Transverse colon (tissue), 4 donors: ENCODE measurements at regions not wholly inside any gene's neighbourhood (a gene's known extent, or its start where the extent isn't known, plus 50 kb on each side); places are given as distances from the start of the nearest gene placed in this dataset.

ENCODE experiments used
- DNase-seq: peaks from one replicate; pipeline ENCODE4 v3.0.0-alpha.2; 2019
- H3K27ac ChIP-seq, 4 donors: fragments of 200-600 bp; sonication (generic); 2 replicates each; pipeline ENCODE4 v1.5.1; 2016 to 2018; ENCODE audit warnings: inconsistent platforms in 4 of 4
- H3K27me3 ChIP-seq: fragments of 200-600 bp; sonication (generic); 2 replicates; pipeline ENCODE4 v1.5.1; 2017; ENCODE audit warnings: inconsistent platforms
- H3K36me3 ChIP-seq, 4 donors: fragments of 200-600 bp; sonication (generic); 2 replicates each; pipeline ENCODE4 v1.5.1; 2017 to 2019; ENCODE audit warnings: inconsistent platforms in 4 of 4
- H3K4me1 ChIP-seq, 4 donors: fragments of 200-600 bp; sonication (generic); 2 replicates each; pipeline ENCODE4 v1.5.1; 2017 to 2020; ENCODE audit warnings: inconsistent platforms in 4 of 4
- H3K4me3 ChIP-seq, 4 donors: fragments of 200-600 bp; sonication (generic); 1 replicate in 1 of 4; 2 replicates in 3 of 4; pipeline versions ENCODE4 v1.5.1 to v1.6.1; 2017 to 2019; ENCODE audit warnings: inconsistent platforms in 4 of 4
- H3K9me3 ChIP-seq, 2 donors: fragments of 200-600 bp; sonication (generic); 2 replicates each; pipeline ENCODE4 v1.5.1; 2017 to 2019; ENCODE audit warnings: inconsistent platforms in 2 of 2
- EP300 ChIP-seq: sonication (generic); formaldehyde crosslinking; IDR thresholded peaks from one replicate; pipeline ENCODE4 v1.6.1; 2017; ENCODE audit warnings: antibody characterized with exemption, low read depth
- POLR2A ChIP-seq: fragments of 450-650 bp; IDR thresholded peaks from one replicate; pipeline ENCODE4 v1.6.1; 2016; ENCODE audit warnings: antibody characterized with exemption, mild to moderate bottlenecking, moderate library complexity
- POLR2AphosphoS5 ChIP-seq, 3 donors: sonication (generic); formaldehyde crosslinking; IDR thresholded peaks; one replicate each; pipeline ENCODE4 v1.6.1; 2016; ENCODE audit warnings: antibody characterized with exemption in 3 of 3
- WGBS, 2 donors: methylation state at CpG; one replicate each; pipeline ENCODE4 v1.1.5; 2018; ENCODE audit warnings: low coverage in 1 of 2; 5-methylcytosine and 5-hydroxymethylcytosine counted together
- in situ Hi-C, 4 donors: fragments of 200-750 bp; cut with MboI; loops; one replicate each; pipeline versions ENCODE4 v1.15.0 to v1.15.1; 2017; ENCODE audit warnings: low sequenced_read_pairs in 3 of 4, low pct_ligation_motif_present in 1 of 4, low pct_unique_long_range_greater_than_20kb in 1 of 4
- intact Hi-C: fragments of 100-400 bp; cut with DNase I; formaldehyde crosslinking; loops from one replicate; pipeline ENCODE4 v1.15.1; 2023; ENCODE audit warnings: low total_unique reads
- TF ChIP-seq, protein P1 (sequence below), 5 experiments: fragments of 200-600 bp in 3 of 5; fragments of 450-650 bp in 2 of 5; sonication (generic) in 3 of 5; IDR thresholded peaks; 1 replicate in 2 of 5; 2 replicates in 3 of 5; pipeline ENCODE4 v1.5.1; 2016 to 2017; ENCODE audit warnings: antibody characterized with exemption in 5 of 5, inconsistent platforms in 3 of 5, mild to moderate bottlenecking in 2 of 5, moderate library complexity in 1 of 5

DNA sequence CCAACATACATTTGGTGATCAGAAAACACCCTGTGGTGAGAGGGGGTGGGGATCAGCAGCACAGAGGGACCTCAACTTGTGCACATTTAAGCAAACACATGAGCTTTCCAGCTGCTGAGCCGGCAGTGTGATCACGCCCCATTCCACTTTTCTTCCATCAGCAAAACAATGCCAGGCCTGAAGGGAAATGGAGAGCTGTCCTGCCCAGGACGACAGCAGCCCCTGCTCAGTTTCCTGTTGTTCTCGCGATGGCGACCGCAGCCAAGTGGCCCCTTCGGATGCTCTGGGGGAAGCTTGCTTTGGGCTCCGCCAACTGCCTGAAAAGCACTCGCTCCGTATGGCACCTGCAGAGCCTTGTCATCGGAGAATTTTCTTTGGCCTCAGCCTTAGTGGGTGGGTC, 272.3 kb downstream of the FOXL1 start:
- TF ChIP-seq EP300 = no peak
- no peaks in the 10 kb centered on the region for H3K9me3 ChIP-seq
- intact Hi-C loops = no loop called here
- no peak for DNase-seq
- H3K27ac ChIP-seq = no peak overlapping the region
- in situ Hi-C loops = loop anchor here in 1 of 4 donors (25.0 kb wide), 1 partner anchor 437 kb away; no protein-coding TSS in a partner anchor
- no peaks in the 10 kb centered on the region for H3K27me3 ChIP-seq
- no peak overlapping the region for H3K4me3 ChIP-seq
- no peaks in the 10 kb centered on the region for H3K36me3 ChIP-seq
- no peaks in the 10 kb centered on the region for H3K4me1 ChIP-seq
- WGBS, 2 donors = 50 to 65% methylated on average over 2 to 12 of the region's 12 CpGs

DNA sequence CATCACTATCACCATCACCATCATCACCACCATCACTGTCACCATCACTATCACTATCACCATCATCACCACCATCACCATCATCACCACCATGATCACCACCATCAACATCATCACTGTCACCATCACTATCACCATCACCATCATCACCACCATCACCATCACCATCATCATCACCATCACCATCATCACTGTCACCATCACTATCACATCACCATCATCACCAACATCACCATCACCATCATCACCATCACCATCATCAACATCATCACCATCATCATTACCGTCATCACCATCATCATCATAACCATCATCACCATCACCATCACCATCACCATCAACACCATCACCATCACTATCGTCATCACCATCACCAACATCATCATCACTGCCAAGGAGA, 273.8 kb downstream of the FOXL1 start:
- DNase-seq = no peak

DNA sequence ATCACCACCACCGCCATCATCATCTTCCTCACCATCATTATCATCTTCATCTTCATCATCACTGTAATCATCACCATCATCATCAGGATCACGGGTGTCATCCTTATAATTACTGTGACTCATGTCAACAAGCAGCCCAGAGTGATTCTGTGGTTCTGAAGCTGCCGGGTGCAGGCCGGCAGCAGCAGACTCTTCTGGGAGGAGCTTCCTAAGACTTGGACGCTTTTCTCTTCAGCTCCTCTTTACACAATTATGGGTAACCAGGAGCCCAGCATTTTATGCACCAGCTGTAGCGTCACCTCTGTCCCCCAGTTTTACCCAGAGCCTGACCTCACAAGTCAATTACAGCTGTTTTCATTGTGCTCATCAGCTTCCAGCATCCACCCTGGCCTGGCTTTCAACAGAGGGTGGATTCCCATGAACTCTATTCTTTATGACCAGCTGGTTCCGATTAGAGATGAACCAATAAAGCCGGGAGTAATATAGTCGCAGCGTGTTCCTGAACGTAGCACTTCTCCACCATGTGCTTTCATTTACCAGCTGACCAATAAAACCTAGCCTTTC, 275.8 kb downstream of the FOXL1 start:
- intact Hi-C loops = no loop called here
- DNase-seq = no peak
- Histone ChIP-seq H3K4me3 (no peak overlapping the region), H3K27ac (no peak overlapping the region), H3K9me3 (no peaks in the 10 kb centered on the region), H3K36me3 (no peaks in the 10 kb centered on the region), H3K4me1 (no peaks in the 10 kb centered on the region), H3K27me3 (no peaks in the 10 kb centered on the region)
- 55 to 59% methylated on average over 9 to 11 of the region's 11 CpGs for WGBS, 2 donors
- in situ Hi-C loops = loop anchor here in 1 of 4 donors (25.0 kb wide), 1 partner anchor 433 kb away; no protein-coding TSS in a partner anchor
- no peak for TF ChIP-seq EP300
- TF ChIP-seq, protein P1, sequence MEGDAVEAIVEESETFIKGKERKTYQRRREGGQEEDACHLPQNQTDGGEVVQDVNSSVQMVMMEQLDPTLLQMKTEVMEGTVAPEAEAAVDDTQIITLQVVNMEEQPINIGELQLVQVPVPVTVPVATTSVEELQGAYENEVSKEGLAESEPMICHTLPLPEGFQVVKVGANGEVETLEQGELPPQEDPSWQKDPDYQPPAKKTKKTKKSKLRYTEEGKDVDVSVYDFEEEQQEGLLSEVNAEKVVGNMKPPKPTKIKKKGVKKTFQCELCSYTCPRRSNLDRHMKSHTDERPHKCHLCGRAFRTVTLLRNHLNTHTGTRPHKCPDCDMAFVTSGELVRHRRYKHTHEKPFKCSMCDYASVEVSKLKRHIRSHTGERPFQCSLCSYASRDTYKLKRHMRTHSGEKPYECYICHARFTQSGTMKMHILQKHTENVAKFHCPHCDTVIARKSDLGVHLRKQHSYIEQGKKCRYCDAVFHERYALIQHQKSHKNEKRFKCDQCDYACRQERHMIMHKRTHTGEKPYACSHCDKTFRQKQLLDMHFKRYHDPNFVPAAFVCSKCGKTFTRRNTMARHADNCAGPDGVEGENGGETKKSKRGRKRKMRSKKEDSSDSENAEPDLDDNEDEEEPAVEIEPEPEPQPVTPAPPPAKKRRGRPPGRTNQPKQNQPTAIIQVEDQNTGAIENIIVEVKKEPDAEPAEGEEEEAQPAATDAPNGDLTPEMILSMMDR (IDR thresholded peaks at IDR 0.05) = no peak
- TF ChIP-seq POLR2A = no peak
- TF ChIP-seq POLR2AphosphoS5 (IDR thresholded peaks at IDR 0.05) = no peak

More for the DNA sequence above, 273.8 kb downstream of the FOXL1 start:
- Histone ChIP-seq H3K36me3 (no peaks in the 10 kb centered on the region), H3K27me3 (no peaks in the 10 kb centered on the region), H3K4me1 (no peaks in the 10 kb centered on the region), H3K9me3 (no peaks in the 10 kb centered on the region), H3K27ac (no peak overlapping the region), H3K4me3 (no peak overlapping the region)
- intact Hi-C loops = no loop called here
- 84 to 93% methylated on average over 2 of the region's 2 CpGs for WGBS, 2 donors
- in situ Hi-C loops = loop anchor here in 1 of 4 donors (25.0 kb wide), 1 partner anchor 435 kb away; no protein-coding TSS in a partner anchor
- no peak for TF ChIP-seq POLR2AphosphoS5 (IDR thresholded peaks at IDR 0.05)
- TF ChIP-seq, protein P1 (IDR thresholded peaks at IDR 0.05) = no peak

DNA sequence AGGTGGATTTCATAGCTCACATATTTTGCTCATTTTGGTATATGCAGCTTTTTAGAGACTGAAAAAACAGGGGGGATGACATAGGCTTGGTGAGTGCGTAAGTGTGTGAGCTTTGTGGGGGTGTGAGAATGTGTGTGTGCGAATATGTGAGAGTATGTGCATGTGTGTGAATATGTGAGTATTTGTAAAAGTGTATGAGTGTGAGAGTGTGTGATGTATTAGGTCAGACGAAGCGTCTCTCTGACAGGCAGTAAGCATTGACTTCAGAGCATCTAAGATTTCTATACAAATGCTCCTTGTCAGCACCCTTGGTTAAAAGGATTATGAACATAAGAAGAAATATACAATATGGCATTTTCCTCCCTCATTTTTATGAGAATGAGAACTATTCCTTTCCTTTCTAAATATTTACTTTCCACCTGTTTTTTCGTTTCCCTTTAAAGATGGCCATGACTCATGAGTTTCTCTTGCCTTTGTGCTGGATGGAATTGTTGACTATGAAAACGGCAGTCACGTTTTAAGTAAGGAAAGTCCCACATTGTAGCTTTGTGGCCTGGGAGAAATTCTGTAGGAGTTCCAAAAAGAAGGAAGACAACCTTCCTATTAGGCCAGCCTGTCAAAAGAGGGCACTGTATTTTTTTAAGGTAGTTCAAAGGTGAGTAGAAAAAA, 276.4 kb downstream of the FOXL1 start:
- Histone ChIP-seq H3K27me3 (no peaks in the 10 kb centered on the region), H3K9me3 (no peaks in the 10 kb centered on the region), H3K4me1 (no peaks in the 10 kb centered on the region), H3K4me3 (no peak overlapping the region), H3K36me3 (no peaks in the 10 kb centered on the region), H3K27ac (no peak overlapping the region)
- TF ChIP-seq POLR2AphosphoS5 (IDR thresholded peaks at IDR 0.05) (no peak), POLR2A (no peak), EP300 (no peak)
- TF ChIP-seq, protein P1 (IDR thresholded peaks at IDR 0.05) = no peak
- DNase-seq = no peak
- 56 to 68% methylated on average over 5 to 7 of the region's 7 CpGs for WGBS, 2 donors
- intact Hi-C loops = no loop called here
- in situ Hi-C loops = loop anchor here in 1 of 4 donors (25.0 kb wide), 1 partner anchor 433 kb away; no protein-coding TSS in a partner anchor
